Myocyte (in vitro differentiated cells): ENCODE measurements at regions not wholly inside any gene's neighbourhood (a gene's known extent, or its start where the extent isn't known, plus 50 kb on each side); places are given as distances from the start of the nearest gene placed in this dataset.

ENCODE experiments used
- DNase-seq: peaks from one replicate; pipeline ENCODE4 v3.0.0-alpha.2; 2012; ENCODE audit warnings: low read depth

- DNase-seq = no peak
These were observed 177.0 kb upstream of the PRDM1 start for GRCh38 chr6:105909106-105909505.

DNA sequence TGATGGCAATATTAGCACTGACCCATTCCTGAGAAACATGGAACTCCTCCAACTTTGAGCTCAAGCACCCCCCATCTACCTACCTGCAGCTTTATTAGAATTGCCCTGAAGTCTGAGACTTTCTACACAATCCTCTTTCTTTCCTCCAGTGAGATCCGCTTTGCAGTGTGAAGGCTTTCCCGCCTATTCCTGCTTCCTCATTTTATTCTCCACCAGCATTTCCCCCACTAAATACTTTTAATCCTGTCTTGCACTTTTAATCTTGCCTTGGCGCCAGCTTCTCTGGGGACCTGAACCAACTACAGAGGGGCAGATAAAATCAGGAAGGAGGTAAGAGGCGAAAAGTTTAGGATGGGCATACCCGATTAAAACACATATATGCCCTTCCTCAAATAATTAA is 178.1 kb upstream of the PRDM1 start:
- no peak for DNase-seq

DNA sequence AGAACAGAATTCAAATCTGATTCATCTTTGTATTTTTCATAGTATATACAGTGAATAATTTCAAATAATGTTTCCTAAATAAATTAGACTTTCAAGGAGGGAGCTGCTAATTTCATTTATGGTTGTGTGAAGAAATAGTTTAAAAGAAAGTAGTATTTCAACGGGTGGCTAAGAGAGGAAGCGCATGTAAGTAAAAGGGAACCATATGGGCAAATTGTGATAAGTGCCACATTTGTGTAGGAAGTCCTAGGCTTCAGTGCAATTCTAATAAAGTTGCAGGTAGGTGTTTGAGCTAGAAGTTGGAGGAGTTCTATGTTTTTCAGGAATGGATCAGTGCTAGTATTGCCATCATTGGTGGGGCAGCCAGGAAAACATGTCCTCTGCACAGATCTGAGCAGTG is 178.8 kb upstream of the PRDM1 start:
- no peak for DNase-seq

DNA sequence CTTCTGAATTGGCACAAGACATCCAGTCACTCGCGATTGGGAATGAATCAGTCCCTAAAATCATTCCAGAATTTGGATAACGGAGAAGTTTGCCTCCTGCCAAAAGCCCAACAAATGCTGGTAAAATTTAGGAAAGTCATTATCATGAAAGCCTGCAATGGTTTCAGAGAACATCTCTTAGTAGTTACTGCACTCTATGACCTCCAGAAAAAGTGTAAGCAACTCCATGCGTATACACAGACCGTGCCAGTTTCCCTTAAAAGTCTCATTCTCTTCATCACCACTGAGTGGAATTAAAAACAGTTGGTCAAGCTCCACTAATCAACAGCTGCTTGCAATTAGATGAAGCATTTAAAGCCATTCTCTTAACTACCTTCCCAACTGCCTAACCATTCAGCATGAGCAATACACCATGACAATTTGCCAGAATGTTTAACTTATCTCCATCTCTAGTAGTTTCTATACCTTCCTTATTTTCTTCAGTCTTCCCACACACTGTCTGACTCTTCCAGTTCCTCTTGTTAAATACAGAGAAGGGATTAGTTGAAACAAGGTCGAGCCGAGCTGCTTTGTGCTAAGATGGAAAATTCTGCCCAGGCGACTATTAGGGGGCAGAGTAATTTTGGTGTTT is 183.6 kb upstream of the PRDM1 start:
- DNase-seq = no peak

DNA sequence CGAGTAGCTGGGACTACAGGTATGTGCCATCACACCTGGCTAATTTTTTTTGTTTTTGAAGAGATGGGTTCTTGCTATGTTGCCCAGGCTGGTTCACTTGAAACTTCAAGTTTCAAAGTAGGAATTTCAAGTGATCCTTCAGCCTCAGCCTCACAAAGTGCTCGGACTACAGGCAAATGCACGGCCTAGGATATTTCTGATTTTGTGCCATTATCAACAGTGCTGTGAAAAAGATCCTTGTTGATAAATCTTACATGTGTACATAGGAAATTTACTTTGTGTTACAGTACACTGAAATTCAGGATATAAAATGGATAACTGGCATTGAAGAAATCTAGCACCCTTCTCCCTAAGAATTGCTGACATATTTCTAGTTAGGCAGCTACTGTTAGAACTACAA is 184.6 kb upstream of the PRDM1 start:
- DNase-seq = no peak

DNA sequence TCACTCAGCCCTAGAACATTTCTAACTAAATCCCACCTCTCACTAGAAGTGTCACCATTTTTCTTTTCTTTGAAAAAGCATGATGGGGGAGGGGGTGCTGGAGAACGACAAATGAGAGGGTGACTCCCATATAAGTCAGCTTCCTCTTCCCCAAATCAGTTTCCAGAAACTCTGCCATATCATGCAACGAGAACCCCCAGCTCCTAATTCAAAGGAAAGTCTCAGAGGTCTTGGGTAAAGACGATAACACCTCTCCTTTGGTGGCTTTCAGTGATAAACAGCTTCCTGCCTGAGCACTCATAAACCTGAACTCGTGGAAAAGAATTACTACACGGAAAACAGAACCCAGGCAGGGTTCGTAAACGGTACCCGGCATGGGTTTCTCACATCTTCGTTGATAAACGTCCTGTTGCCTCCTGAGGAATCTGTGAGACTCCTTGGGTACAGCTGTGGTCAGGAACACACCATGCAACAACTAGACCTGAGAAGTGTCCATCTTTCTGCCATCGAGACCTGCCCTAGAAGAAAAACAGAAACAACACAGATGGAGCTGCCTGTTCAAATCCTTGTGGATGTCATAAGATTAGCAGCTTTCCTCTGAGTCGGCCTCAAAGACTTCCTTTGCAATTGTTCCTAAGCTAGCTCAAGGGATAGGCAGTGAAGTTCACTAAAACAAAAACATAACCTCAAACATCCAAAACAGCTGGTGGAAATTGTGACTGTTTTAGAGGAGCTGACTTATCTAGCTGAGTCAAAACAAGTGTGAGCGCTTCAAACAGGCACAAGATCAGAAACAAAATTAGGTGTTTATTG is 185.8 kb upstream of the PRDM1 start:
- peak; percentile 92 for DNase-seq

GRCh38 chr6:105898286-105898685 is 187.8 kb upstream of the PRDM1 start:
- DNase-seq = no peak

GRCh38 chr6:105897131-105897530 is 189.0 kb upstream of the PRDM1 start:
- DNase-seq = peak; percentile 68

DNA sequence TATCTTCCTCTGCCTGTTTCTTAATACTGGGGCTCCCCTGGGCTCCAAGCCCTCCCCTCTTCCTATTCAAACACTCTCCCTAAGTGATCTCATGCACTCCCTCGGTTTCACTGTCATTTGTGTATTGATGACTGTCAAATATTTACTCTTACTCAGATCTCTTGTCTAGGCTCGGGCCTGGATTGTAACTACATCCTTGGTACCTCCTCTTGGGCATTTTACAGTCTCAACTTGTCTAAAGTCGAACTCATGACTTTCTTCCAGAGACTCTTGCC is 189.4 kb upstream of the PRDM1 start:
- no peak for DNase-seq

DNA sequence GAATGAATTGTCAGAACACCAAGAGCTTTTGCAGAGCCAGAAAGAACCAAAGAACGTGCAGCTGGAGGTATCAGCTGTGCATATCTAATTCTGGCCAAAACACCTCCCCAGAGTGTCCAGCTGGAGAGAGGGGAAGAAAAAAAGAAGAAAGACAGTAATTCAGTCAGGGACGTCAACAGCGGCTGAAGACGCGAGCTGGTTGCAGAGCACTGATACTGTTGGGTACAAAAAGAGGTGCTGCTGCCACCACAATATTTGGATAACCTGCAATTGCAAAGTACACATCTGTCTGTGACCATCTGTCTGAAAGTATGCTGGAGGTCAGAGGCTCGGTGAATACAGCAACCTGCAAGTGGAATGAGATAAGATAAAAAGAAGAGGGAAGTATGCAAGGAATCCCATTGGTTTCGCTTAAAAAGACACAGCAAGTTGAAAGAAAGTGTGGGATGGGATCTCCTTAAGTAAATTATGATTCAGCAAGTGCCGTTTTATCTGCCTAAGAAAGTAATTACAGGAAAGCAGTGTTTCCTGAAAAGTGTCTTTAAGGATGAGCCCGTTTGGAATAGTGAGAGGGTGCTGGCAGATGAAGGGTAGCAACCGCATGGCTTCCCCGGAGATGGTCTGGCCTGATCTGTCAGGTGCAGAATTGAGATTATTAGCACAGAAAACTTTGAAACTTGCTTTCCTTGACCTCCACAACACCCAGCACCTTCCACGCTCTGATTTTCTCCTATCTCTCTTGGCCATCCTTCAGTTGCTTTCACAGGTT is 189.9 kb upstream of the PRDM1 start:
- DNase-seq = no peak

GRCh38 chr6:105894556-105894955 is 191.6 kb upstream of the PRDM1 start:
- DNase-seq = no peak

DNA sequence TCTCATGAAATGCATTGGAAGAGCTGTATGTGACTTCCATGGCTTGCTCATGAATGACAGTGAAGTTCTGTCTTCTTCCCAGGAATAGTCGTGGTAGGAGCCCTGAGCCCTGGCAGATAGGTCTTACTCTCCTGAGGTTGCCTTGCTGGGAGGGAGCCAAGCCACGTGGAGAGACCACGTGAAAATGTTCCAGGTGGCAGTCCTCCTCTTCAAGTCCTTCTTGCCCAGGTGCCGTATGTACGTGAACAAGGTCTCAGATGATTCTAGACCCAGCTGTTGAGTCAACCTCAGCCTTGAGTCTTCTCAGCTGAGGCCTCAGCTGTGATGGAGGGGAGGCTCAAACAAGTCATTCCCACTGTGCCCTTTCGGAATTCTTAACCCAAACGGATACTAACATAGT is 192.4 kb upstream of the PRDM1 start:
- no peak for DNase-seq

GRCh38 chr6:105892577-105893262 is 193.4 kb upstream of the PRDM1 start:
- no peak for DNase-seq

DNA sequence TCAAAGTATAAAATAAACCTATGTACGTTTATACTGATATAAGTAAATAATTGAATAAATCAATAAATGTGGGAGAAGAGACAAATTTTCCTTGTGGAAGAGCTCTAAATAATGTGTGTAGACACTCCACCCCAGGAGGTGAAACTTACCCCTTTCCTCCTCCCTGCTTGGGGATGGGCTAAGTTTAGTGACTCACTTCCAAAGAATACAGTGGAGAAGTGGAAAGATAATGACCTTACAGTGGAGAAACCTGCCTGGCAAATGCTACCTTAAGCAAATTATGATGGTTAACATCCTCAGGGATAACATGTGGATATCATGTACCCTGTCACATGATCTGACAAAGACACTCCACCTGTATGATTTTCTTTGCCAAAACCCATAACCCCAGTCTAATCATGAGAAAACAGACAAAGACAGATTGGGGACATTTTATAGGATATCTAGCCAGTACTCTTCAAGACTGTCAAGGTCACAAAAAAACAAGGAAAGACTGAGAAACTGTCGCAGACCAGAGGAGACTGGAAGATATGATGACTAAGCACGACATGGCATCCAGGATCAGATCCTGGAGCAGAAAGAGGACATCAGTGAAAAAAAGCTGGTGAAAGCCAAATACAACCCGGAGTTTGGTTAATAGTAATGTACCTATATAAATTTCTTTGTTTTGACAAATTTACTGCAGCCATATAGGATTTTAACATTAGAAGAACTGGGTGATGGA is 195.5 kb upstream of the PRDM1 start:
- no peak for DNase-seq

GRCh38 chr6:105889902-105890301 is 196.2 kb upstream of the PRDM1 start:
- DNase-seq = no peak

DNA sequence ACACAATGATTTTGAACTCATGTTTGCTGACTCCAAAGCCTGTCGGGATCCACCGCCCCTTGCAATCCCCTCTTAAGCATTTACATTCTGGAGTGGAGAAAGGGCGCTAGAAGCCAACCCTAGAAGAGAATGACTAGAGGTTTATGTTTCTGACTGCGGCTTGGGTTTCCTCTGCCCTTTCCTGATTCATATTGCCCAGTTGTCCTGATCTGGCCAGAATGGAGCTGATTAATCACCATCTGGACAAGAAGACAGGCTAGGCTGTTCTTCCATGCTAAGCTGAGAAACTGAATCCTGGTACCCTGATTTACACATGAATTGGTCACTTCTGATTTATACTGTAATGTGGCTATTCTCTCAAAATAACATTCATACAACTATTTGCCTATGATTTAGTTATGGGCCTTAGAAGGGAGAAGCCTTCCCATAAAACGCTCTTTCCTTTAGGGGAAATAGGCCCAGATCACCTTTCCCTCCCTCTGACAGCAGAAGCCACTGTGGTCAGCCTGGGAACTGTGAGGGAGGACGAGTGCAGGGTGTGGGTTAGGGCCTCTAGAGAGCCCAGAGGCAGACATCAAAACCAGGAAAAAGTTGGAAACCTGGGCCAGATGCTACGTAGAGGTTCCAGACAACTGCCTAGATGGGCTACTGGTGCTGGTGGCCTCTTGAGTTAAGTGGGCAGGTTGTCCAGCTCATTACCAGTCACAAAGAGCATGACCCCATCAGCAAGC is 199.2 kb upstream of the PRDM1 start:
- DNase-seq = no peak

DNA sequence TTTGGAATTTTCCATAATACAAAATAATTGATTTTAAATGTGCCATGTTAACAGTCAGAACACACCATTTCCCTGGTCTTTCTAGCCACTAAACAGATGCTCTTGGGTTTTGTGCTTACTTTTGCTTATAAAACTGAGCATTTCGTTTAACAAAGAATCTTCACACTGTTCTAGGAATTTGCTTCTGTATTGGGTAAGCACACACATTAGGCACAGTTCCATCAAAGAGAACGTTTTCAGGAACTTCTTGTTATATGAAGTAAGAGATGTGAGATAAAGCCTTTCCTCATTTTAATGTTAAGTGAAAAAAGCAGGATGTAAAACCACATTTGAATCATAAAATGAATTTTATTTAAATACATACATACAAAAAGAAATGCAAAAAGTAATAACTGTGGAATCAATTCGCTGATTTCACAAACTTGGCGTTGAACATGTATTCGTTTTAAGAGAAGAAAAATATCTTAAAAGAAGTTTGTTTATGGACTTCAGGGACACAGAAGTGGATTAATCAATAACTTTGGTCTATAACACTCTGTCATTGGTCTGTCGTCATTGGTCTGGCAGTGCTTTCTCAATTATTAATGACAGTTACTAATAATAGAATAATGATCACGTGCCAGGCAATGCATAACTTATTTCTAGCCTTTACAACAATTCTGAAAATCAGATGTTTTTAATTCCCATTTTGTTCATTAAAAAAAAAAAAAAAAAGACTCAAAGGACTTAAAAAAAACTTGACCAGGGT is 199.9 kb upstream of the PRDM1 start:
- DNase-seq = no peak

- no peak for DNase-seq
These were observed 201.7 kb upstream of the PRDM1 start for GRCh38 chr6:105884426-105884825.

DNA sequence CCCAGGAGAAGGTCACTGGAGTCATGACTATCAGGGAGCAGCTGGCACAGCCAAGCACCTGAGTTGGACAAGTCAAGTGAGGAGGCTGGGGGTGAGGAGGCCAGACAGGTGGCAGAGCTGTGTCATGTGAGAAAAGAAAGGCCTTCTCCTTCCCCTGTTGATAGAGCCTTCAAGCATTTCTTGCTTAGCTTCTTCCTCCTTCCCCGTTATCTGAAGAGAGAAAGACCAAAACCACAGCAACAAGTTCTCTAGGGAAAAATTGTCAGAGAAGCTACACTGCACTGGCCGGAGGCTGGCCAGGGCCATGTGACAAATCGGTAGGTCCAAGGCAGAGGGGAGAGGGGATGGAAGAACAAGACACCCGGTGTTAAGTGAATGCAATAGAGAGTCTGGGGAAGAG is 202.1 kb upstream of the PRDM1 start:
- no peak for DNase-seq

DNA sequence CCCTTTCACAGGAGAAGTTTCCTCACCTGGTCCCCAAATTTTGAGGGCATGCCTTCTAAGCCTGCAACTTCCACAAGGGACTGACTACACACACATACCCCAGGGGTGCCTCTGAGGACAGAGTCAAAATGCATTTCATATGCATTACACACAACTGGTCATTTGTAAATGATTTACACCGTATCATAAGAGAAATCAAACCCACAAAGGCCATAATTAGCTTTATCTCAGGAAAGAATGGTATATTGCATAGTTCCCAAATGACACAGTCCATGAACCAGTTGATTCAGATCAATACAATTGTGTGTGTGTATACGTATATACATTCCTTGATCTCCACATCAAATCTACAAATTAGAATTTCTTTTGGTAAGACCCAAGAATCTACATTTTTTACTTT is 203.3 kb upstream of the PRDM1 start:
- no peak for DNase-seq
